H7 (cell line): ENCODE measurements at regions not wholly inside any gene's neighbourhood (a gene's known extent, or its start where the extent isn't known, plus 50 kb on each side); places are given as distances from the start of the nearest gene placed in this dataset.

ENCODE experiments used
- DNase-seq: peaks from one replicate; pipeline ENCODE4 v3.0.0; 2012
- H3K27me3 ChIP-seq: 2 replicates; pipeline ENCODE4 v1.6.0; 2011; ENCODE audit warnings: mild to moderate bottlenecking, low read length; ENCODE audit not compliant: control insufficient read depth, insufficient read depth
- H3K36me3 ChIP-seq: replicated peaks from 2 replicates; pipeline ENCODE4 v1.5.1; 2011; ENCODE audit warnings: low read length; ENCODE audit not compliant: control insufficient read depth, insufficient read depth
- H3K4me3 ChIP-seq: 2 replicates; pipeline ENCODE4 v1.5.1; 2011; ENCODE audit warnings: low read depth, mild to moderate bottlenecking, control low read depth, low read length, moderate library complexity; ENCODE audit not compliant: insufficient read depth

DNA sequence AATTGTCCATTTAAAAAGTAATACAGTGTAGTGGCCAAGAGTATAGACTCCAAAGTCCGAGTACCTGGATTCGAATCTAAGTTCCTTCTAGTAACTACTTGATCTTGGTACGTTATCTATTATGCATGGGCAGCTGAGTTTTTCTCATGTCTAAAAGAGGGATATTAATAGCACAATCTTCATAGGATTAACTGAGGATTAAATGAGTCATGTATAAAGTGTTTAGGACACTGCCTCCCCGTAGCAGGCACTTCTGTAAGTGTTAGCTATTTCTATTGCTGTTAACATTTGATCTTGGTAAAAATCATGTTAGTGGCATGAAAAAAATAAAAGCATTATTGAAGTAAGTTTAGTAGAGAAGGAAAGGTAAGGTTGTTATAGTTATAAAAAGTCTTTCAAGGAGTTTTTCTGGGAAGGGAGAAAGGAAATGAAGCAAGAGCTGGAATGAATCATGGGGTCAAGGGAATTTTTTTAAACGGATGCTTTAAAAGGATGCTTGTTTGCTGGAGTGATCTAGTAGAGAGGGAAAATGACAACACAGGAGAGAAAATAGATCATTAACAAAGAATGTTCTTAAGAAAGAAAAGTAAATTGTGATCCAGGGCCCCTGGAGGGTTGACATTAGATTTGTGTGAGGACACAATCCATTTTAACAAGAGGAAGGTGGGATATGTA, 502.2 kb upstream of the USP15 start:
- no peak for DNase-seq

DNA sequence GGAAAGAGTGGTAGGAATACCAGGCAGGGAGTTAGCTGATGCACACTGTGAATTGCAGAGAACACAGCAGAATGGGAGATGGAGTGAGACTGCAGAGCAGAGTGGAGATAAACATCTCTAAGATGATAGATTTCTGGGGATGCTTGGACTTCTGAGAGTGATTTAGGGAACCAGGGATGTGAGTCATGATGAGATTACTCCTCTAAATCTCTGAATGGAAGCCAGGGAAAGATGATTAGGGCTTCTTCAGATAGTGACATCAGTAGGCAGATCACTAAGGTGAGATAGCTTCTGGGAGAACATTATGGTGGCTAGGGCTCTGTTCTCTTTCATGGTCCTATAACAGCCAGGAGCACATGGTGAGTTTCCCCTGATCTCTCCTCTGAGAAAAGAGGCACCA, 501.5 kb upstream of the USP15 start:
- Histone ChIP-seq H3K36me3 (no peaks in the 10 kb centered on the region), H3K4me3 (no peak overlapping the region), H3K27me3 (no peaks in the 10 kb centered on the region)
- DNase-seq = no peak

More for the DNA sequence above, 502.2 kb upstream of the USP15 start:
- no peaks in the 10 kb centered on the region for H3K36me3 ChIP-seq
- no peak overlapping the region for H3K4me3 ChIP-seq
- no peaks in the 10 kb centered on the region for H3K27me3 ChIP-seq

DNA sequence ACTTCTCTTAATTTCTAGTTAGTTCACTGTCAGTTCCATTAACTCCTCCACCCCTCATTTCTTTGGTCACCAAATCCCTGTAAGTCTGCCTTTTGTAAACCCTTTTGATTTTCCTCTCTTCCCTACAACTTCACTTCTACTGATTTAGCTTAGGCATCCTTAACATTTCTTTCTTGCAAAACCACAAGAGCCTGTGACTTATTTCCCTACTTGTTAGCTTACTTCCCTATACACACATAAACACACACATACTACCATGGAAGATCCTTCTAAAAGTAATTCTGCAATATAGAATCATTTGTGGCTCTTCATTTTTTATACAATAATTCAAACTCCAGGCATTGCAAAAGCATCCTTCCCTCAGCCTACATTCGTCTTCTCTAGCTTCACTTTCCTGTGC, 494.3 kb upstream of the USP15 start:
- H3K4me3 ChIP-seq = no peak overlapping the region
- H3K27me3 ChIP-seq = no peaks in the 10 kb centered on the region
- H3K36me3 ChIP-seq = no peaks in the 10 kb centered on the region
- DNase-seq = no peak

DNA sequence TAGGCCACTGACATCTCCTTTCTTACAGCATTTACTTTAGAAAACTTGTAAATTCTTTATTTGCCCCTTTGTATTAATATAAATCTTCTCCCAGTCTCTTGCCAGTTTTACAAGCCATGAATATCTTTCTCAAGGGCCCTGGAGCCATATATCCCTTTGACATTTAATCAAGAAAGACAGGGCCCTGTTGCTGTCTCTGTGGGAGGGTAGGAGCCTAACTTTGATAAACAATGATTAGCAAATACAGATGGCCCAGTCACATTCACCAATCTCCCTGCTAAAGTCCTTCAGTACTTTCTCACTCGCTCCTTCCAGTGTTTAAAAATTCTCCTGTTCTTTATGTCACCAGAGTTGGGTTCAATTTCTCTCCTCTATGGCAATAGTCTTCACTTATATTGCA, 479.8 kb upstream of the USP15 start:
- Histone ChIP-seq H3K27me3 (no peaks in the 10 kb centered on the region), H3K4me3 (no peak overlapping the region), H3K36me3 (no peaks in the 10 kb centered on the region)
- DNase-seq = no peak

DNA sequence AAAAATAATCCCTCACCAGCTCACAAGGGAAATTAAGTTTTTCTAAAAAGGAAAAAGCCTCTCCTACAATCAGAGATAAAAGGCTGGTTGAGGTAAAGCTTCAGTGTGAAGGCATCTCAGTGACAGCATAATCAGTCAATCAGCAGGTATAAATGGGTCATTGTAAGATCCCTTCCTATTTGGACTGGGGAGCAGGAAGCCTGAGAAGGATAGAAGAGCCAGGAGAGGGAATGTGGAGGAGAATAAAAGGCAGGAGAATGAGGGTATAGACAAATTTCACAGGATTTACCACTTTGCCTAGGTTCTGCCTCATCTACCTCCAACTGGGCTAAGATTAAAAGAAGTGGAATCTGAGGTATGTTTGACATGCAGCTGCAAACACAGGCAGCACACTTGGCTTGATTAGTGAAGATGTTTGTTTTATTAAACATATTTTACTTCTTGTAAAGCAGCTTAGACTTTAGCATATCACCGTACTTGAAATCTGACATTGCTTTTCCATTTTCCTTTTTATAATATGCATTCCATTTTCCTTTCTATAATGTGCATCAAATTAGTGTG, 479.1 kb upstream of the USP15 start:
- DNase-seq = no peak
- Histone ChIP-seq H3K27me3 (no peaks in the 10 kb centered on the region), H3K36me3 (no peaks in the 10 kb centered on the region), H3K4me3 (no peak overlapping the region)

DNA sequence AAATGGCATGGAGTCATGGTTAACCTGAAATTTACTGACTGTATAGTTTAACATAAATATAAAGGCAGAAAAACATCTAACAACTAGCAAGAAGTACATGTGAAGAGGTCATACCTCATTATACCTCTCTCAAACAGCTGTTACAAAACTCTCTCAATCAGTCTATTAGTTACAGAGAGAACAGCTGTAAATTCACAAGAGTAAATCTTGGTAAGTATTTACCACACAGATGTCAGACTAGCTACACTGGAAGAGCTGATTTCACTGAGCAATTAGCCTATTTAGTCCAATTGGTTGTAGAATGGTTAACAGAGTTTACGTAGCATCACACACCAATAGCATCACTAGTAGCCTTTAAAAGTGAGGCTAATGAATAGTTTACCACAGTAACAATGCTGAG, 463.4 kb upstream of the USP15 start:
- no peak for DNase-seq
- Histone ChIP-seq H3K4me3 (no peak overlapping the region), H3K36me3 (no peaks in the 10 kb centered on the region), H3K27me3 (no peaks in the 10 kb centered on the region)

DNA sequence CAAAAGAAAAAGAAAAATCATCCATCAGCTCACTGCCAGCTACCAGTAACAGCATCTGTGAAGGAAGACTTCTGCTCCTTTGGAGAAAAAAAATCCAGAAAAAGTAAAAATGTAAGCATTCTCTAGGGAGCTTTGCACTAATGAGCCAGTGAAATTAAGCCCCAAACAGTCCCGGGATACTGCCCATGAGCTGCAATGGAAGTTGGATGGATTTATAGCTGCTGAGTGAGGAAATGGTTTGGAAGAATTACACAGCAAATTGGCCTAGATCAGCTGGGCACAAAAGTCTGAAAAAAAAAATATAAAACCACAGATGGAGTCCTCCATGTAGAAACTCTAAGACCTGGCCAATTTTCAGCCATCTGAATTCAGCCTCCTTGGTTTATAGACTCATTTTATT, 462.9 kb upstream of the USP15 start:
- no peak overlapping the region for H3K4me3 ChIP-seq
- H3K36me3 ChIP-seq = no peaks in the 10 kb centered on the region
- H3K27me3 ChIP-seq = no peaks in the 10 kb centered on the region
- DNase-seq = no peak

DNA sequence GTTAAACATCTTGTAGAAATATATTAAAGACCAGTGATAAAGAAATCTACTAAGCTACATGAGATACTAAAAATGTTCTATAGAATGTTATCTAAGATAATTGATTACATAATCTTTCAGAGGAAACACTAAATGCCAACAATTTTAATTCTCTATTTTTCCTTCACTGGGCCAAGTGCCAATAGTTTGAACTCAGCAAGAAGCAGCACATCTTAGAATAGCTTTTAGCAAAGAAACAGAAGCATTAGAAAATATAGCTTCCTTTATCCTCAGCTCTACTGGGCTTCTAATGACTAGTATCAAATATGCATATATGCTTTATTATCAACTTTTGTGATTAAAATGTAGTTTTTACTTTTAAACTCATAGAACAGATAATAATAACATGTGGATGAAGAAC, 461.4 kb upstream of the USP15 start:
- H3K27me3 ChIP-seq = no peaks in the 10 kb centered on the region
- DNase-seq = no peak
- H3K36me3 ChIP-seq = no peaks in the 10 kb centered on the region
- H3K4me3 ChIP-seq = no peak overlapping the region

DNA sequence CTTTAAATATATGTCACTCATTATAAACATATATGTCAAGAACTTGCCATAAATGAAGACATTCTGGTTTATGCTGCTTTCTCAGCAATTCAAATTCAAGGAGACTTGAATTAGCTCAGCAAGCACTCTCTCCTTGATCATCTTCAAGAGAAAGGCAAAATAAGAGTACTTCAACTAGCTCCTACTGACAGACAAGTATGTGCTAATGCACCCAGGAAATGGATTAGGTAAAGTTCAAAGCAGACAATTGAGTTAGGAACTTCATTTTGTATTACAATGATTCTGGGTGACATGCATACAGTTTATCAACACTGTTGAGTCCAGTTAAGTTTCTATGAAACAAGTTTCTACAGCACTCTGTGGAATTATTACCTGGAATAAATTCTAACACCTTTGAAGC, 455.9 kb upstream of the USP15 start:
- peak; percentile 3 for DNase-seq
- H3K36me3 ChIP-seq = no peaks in the 10 kb centered on the region

DNA sequence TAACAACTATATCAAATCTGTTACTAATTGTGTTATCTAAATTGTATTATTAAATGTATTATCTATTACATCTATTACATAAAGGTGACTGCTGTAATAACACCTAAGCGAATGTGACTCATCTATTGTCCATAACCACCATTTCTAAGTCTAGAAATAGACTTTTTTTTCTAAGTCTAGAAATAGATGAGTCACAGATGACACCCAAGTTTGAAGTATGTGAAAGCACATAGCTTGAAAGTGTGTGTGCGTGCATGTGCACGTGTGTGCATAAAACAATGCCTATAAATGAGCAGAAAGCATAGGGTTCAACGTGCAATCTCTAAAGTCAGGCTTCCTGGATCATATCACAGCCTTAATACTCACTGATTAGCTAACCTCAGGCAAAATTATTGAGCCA, 451.3 kb upstream of the USP15 start:
- H3K27me3 ChIP-seq = no peaks in the 10 kb centered on the region
- DNase-seq = no peak
- H3K4me3 ChIP-seq = no peak overlapping the region
- H3K36me3 ChIP-seq = no peaks in the 10 kb centered on the region

More for the DNA sequence above, 455.9 kb upstream of the USP15 start:
- no peak overlapping the region for H3K4me3 ChIP-seq
- no peaks in the 10 kb centered on the region for H3K27me3 ChIP-seq

DNA sequence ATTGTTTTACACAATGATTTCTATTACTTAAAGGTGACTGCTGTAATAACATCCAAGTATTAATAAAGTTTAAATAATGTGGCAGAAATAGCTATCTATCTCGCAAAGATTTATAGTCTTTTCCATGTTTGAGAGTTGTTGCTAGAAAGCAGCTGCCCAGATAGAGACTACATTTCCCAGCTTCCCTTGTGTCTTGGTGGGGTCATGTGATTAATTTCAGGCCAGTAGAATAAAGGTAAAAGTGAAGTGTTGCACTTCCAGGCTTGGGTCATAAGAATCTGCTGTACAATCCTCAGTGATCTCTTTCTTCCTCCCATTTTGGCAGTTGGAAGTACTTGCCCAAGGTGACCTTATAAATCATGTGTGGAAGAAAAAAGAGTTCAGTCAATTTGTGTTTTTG, 449.7 kb upstream of the USP15 start:
- H3K36me3 ChIP-seq = no peaks in the 10 kb centered on the region
- H3K4me3 ChIP-seq = no peak overlapping the region
- no peaks in the 10 kb centered on the region for H3K27me3 ChIP-seq
- no peak for DNase-seq

DNA sequence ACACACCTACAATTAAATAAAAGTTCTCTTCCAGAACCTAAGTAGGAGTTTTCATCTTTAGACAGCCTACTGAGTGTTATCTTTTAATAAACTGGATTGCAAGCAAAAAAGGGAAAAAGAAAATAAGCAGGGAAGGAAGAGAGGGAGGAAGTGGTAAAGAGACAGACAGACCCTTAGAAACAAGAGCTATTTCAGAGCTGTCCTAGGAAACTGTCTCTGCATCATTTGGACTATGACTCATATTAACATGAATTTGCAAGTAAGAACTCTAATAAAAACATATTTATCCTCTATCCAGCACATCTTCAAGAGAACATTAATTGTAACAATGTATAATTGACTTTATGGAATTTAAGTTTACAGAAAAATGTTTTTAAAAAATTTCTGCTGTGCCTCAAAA, 438.8 kb upstream of the USP15 start:
- DNase-seq = no peak
- H3K27me3 ChIP-seq = no peaks in the 10 kb centered on the region
- H3K36me3 ChIP-seq = no peaks in the 10 kb centered on the region
- H3K4me3 ChIP-seq = no peak overlapping the region

DNA sequence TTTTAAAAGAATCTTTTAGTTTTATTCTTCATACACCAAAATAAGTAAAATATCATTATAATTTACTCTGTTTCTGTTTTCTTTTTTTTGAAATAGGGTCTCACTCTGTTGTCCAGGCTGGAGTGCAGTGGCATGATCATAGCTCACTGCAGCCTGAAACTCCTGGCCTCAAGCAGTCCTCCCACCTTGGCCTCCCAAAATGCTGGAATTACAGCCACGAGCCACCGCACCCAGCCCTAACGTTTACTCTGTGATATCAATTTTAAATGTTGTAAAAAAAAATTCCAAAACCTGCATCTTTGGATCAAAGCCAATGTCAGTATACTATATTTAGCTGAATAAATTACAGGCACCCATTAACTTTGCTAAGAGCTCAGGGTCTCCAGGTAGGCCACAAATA, 437.1 kb upstream of the USP15 start:
- H3K36me3 ChIP-seq = no peaks in the 10 kb centered on the region
- H3K27me3 ChIP-seq = no peaks in the 10 kb centered on the region
- H3K4me3 ChIP-seq = no peak overlapping the region
- no peak for DNase-seq

DNA sequence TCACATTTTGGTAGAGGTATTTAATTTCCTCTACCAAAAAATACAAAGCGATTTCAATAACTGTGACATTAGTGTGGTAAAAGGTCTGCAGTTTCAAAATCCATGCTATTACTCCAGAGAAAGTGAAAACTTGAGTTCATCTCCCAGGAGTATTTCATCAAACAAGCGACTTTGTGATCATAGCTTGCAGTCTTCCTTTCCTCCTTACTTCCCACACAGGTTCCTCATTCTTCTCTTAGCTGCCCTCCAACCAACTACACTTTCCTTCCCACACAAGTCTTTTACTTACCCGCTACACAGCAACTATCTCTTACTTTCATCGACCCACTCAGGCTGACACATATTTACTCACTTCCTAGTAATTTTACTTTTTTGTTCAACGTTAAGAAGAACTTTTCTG, 413.4 kb upstream of the USP15 start:
- Histone ChIP-seq H3K27me3 (no peaks in the 10 kb centered on the region), H3K4me3 (no peak overlapping the region), H3K36me3 (no peaks in the 10 kb centered on the region)
- DNase-seq = no peak

DNA sequence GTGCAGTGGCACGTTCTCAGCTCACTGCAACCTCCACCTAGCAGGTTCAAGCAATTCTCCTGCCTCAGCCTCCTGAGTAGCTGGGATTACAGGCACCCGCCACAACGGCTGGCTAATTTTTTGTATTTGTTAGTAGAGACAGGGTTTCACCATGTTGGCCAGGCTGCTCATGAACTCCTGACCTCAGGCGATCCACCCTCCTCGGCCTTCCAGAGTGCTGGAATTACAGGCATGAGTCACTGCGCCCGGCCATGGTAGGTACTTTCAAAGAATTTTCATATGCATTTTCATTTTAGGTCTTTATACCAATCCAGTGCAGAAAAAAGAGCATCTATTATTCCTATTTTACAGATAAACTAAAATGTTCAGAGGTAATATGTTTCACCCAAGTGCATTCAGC, 411.3 kb upstream of the USP15 start:
- H3K4me3 ChIP-seq = no peak overlapping the region
- H3K27me3 ChIP-seq = no peaks in the 10 kb centered on the region
- no peak for DNase-seq
- H3K36me3 ChIP-seq = no peaks in the 10 kb centered on the region

DNA sequence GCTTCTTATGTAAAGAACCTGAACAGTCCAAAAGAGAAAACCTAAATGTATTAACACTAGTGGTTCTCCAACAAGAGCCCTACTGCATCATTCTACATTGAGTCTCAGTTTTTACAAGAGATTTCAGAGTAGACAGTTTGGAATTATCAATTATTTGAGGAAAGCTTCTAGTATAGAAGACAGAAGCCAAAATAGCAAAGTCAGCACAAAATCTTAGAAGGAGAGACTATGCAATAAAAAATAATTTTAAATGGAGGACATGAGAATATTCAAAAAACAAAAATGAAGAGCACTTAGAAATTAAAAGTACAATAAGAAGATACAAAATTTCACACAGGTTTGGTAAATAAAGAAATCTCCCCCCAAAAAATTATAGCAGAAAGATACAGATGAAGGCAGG, 406.3 kb upstream of the USP15 start:
- Histone ChIP-seq H3K27me3 (no peaks in the 10 kb centered on the region), H3K4me3 (no peak overlapping the region), H3K36me3 (no peaks in the 10 kb centered on the region)
- no peak for DNase-seq
